Esophagus muscularis mucosa (tissue), 4 donors: ENCODE measurements at regions not wholly inside any gene's neighbourhood (a gene's known extent, or its start where the extent isn't known, plus 50 kb on each side); places are given as distances from the start of the nearest gene placed in this dataset.
A peak's percentile ranks its signal among the peaks of the same experiment; 100 is the strongest.

Source experiments
- DNase-seq: peaks from one replicate; pipeline ENCODE4 v3.0.0-alpha.2; 2017; ENCODE audit errors: extremely low spot score
- H3K27ac ChIP-seq, 4 donors: fragments of 200-600 bp; sonication (generic); replicated peaks in 1 of 4; 1 replicate in 3 of 4; 2 replicates in 1 of 4; pipeline ENCODE4 v1.5.1; 2016 to 2019; ENCODE audit warnings: mild to moderate bottlenecking in 1 of 4
- H3K27me3 ChIP-seq, 4 donors: fragments of 200-600 bp; sonication (generic); one replicate each; pipeline versions ENCODE4 v1.5.1 to v1.6.0; 2016 to 2019
- H3K36me3 ChIP-seq, 4 donors: fragments of 200-600 bp; sonication (generic); one replicate each; pipeline ENCODE4 v1.5.1; 2016 to 2019
- H3K4me1 ChIP-seq, 4 donors: fragments of 200-600 bp; sonication (generic); one replicate each; pipeline ENCODE4 v1.5.1; 2016 to 2019
- H3K4me3 ChIP-seq, 4 donors: fragments of 200-600 bp; sonication (generic); 1 replicate in 2 of 4; 2 replicates in 2 of 4; pipeline ENCODE4 v1.5.1; 2016 to 2019; ENCODE audit warnings: mild to moderate bottlenecking in 4 of 4, moderate library complexity in 1 of 4
- H3K9me3 ChIP-seq, 4 donors: fragments of 200-600 bp; sonication (generic); 1 replicate in 3 of 4; 2 replicates in 1 of 4; pipeline ENCODE4 v1.5.1; 2016 to 2019
- EP300 ChIP-seq: sonication (generic); formaldehyde crosslinking; IDR thresholded peaks from one replicate; pipeline ENCODE4 v1.6.1; 2017; ENCODE audit warnings: antibody characterized with exemption
- POLR2A ChIP-seq: fragments of 450-650 bp; IDR thresholded peaks from one replicate; pipeline ENCODE4 v1.6.1; 2017; ENCODE audit warnings: antibody characterized with exemption, moderate library complexity, mild to moderate bottlenecking, low read depth
- POLR2AphosphoS5 ChIP-seq, 2 donors: sonication (generic); formaldehyde crosslinking; IDR thresholded peaks; one replicate each; pipeline ENCODE4 v1.6.1; 2017; ENCODE audit warnings: antibody characterized with exemption in 2 of 2
- WGBS: methylation state at CpG from one replicate; pipeline ENCODE4 v1.1.5; 2018; 5-methylcytosine and 5-hydroxymethylcytosine counted together
- intact Hi-C: fragments of 100-400 bp; cut with DNase I; formaldehyde crosslinking; loops from one replicate; pipeline ENCODE4 v1.15.1; 2023
- TF ChIP-seq, protein P1 (sequence below), 3 experiments: fragments of 200-600 bp in 2 of 3; fragments of 450-650 bp in 1 of 3; sonication (generic) in 2 of 3; IDR thresholded peaks; one replicate each; pipeline ENCODE4 v1.5.1; 2017 to 2019; ENCODE audit warnings: antibody characterized with exemption in 3 of 3, mild to moderate bottlenecking in 2 of 3, moderate library complexity in 1 of 3

DNA sequence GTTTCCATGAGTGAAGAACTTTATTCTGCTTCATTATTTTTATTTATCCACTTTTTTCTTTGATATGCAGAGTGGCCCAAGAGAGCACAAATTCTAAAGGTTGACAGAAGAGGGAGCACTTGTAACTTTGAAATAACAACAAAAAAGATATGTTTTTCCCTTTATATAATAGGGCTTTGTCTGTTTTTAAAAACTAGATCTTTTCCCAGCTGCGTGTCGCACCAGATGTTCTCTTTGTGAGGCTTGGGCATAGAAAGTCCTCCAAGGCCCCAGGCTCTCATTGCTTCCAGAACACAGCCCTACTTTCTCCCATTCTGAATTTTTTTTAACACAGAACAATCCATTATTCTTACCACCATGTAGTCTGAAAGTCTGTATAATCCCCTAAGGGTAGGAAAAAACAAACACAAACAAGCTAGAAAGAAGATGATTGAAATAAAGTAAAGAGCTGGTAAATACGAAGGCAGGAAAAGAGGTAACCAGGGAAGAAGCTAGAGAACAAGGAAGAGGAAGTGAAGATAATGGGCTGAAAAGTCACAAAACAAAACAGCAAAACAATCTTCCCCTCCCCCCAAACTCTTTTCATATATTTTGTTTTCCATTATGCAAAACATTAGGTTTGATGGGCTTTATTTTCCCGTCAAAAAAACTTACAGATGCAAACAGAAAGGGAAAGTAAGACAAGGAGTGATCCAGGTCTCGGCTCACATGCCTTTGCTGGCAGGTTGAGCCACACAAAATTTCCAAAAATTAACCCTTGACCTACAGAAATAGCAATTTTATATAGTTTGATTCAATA, 160.4 kb downstream of the ABCA8 start:
- peak overlapping the region; percentile 50 to 76 (median 66) for H3K27ac ChIP-seq

DNA sequence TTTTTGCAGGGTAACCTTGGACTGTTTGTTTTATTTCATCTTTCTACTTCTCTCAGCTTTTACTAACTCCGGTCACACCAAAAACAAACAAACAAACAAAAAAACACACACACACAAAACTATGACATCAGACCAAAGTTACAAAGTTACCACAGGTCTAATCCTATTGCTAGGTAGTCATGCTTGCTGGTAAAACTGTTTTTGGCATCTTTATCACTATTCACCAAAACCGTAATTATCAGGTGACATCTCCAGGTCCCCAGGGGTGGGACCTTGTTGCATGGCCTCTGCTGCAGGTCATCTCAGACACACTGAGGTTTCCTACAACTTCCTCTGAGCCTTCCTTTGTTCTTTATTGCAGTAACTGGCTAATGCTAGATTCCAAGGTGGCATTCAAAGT, 162.3 kb downstream of the ABCA8 start:
- intact Hi-C loops: no loop called here
- TF ChIP-seq, protein P1, sequence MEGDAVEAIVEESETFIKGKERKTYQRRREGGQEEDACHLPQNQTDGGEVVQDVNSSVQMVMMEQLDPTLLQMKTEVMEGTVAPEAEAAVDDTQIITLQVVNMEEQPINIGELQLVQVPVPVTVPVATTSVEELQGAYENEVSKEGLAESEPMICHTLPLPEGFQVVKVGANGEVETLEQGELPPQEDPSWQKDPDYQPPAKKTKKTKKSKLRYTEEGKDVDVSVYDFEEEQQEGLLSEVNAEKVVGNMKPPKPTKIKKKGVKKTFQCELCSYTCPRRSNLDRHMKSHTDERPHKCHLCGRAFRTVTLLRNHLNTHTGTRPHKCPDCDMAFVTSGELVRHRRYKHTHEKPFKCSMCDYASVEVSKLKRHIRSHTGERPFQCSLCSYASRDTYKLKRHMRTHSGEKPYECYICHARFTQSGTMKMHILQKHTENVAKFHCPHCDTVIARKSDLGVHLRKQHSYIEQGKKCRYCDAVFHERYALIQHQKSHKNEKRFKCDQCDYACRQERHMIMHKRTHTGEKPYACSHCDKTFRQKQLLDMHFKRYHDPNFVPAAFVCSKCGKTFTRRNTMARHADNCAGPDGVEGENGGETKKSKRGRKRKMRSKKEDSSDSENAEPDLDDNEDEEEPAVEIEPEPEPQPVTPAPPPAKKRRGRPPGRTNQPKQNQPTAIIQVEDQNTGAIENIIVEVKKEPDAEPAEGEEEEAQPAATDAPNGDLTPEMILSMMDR (IDR thresholded peaks at IDR 0.05): no peak
- TF ChIP-seq POLR2AphosphoS5 (IDR thresholded peaks at IDR 0.05) (no peak), EP300 (no peak), POLR2A (no peak)
- WGBS: 65% methylated on average over 2 of the region's 2 CpGs

More for the DNA sequence above, 160.4 kb downstream of the ABCA8 start:
- DNase-seq: no peak
- 38% methylated on average over 5 of the region's 5 CpGs for WGBS
- H3K9me3 ChIP-seq: no peaks in the 10 kb centered on the region
- H3K36me3 ChIP-seq: no peaks in the 10 kb centered on the region
- TF ChIP-seq EP300 (no peak), POLR2AphosphoS5 (IDR thresholded peaks at IDR 0.05) (no peak)
- TF ChIP-seq, protein P1 (IDR thresholded peaks at IDR 0.05): peak in 2 of 3 experiments; percentile 15 to 30
- H3K27me3 ChIP-seq: no peaks in the 10 kb centered on the region
- peaks cover 18 to 48% (median 35%) of the 10 kb centered on the region in 4 donors for H3K4me1 ChIP-seq
- intact Hi-C loops: no loop called here
- H3K4me3 ChIP-seq: peak overlapping the region in 1 of 4 donors; percentile 14

GRCh38 chr17:68792042-68792685, 163.0 kb downstream of the ABCA8 start:
- Histone ChIP-seq H3K27ac (peak overlapping the region; percentile 45 to 69 (median 57)), H3K9me3 (peaks cover 0 to 9% (median 0%) of the 10 kb centered on the region in 4 donors), H3K36me3 (no peaks in the 10 kb centered on the region), H3K27me3 (no peaks in the 10 kb centered on the region), H3K4me1 (peaks cover 18 to 48% (median 35%) of the 10 kb centered on the region in 4 donors), H3K4me3 (no peak overlapping the region)
- intact Hi-C loops: no loop called here
- no peak for DNase-seq
- no peak for TF ChIP-seq EP300
- TF ChIP-seq POLR2AphosphoS5 (IDR thresholded peaks at IDR 0.05): peak in 1 of 2 donors; percentile 27
- 36% methylated on average over 3 of the region's 3 CpGs for WGBS

More for the DNA sequence above, 162.3 kb downstream of the ABCA8 start:
- Histone ChIP-seq H3K4me3 (no peak overlapping the region), H3K9me3 (peaks cover 0 to 9% (median 0%) of the 10 kb centered on the region in 4 donors), H3K4me1 (peaks cover 18 to 48% (median 35%) of the 10 kb centered on the region in 4 donors), H3K27ac (peak overlapping the region; percentile 43 to 69 (median 57)), H3K27me3 (no peaks in the 10 kb centered on the region), H3K36me3 (no peaks in the 10 kb centered on the region)
- no peak for DNase-seq

DNA sequence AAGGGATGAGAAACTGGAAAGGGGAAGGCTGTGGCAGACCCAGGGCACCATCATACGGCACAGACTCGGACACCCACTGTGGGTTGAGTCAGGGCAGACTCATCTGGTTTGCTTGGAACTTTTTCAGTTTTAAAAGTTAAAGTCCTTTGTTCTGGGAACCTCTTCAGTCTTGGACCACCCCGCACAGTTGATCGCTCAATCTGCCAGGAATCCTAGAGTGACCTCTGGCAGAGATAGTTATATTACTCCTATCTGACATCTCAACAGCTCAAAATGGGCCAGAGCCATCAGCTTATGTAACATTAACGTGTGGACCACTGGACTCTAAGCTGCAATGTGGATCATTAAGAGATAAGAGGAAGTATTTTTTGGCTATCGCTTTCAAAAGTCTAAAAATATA, 164.3 kb downstream of the ABCA8 start:
- peaks cover 0 to 9% (median 0%) of the 10 kb centered on the region in 4 donors for H3K9me3 ChIP-seq
- peaks cover 18 to 48% (median 35%) of the 10 kb centered on the region in 4 donors for H3K4me1 ChIP-seq
- peak overlapping the region; percentile 32 to 69 (median 46) for H3K27ac ChIP-seq
- 56% methylated on average over 6 of the region's 6 CpGs for WGBS
- intact Hi-C loops: no loop called here
- no peak overlapping the region for H3K4me3 ChIP-seq
- TF ChIP-seq POLR2AphosphoS5 (IDR thresholded peaks at IDR 0.05): no peak
- TF ChIP-seq EP300: no peak
- TF ChIP-seq, protein P1 (IDR thresholded peaks at IDR 0.05): no peak
- no peak for TF ChIP-seq POLR2A
- H3K27me3 ChIP-seq: no peaks in the 10 kb centered on the region
- DNase-seq: no peak
- H3K36me3 ChIP-seq: no peaks in the 10 kb centered on the region

DNA sequence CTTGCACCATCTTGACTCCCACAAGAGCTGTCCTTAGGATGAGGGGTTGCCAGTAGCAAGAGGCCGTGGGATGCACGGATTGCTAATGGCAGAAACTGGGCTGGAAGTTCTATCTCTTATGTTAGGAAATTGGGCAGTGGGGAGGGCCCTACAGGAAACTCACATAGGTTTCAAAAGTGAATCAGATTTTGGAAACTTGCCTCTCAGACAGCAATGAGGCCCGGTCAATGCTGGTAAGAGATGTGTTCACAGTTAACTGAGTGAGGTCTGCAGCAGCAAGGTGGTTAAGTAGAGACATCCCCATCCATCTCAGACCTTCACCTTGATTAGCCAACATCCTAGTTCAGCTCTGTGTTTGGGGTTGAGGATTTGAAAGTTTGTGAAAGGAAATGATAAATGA, 164.7 kb downstream of the ABCA8 start:
- TF ChIP-seq EP300 (no peak), POLR2A (no peak), POLR2AphosphoS5 (IDR thresholded peaks at IDR 0.05) (no peak)
- TF ChIP-seq, protein P1 (IDR thresholded peaks at IDR 0.05): no peak
- no peak for DNase-seq
- intact Hi-C loops: no loop called here
- Histone ChIP-seq H3K36me3 (no peaks in the 10 kb centered on the region), H3K4me1 (peaks cover 18 to 48% (median 35%) of the 10 kb centered on the region in 4 donors), H3K27me3 (no peaks in the 10 kb centered on the region), H3K27ac (peak overlapping the region; percentile 32 to 69 (median 46)), H3K4me3 (no peak overlapping the region), H3K9me3 (peaks cover 0 to 9% (median 0%) of the 10 kb centered on the region in 4 donors)
- 65% methylated on average over 3 of the region's 3 CpGs for WGBS
